ENCODE measurements at regions not wholly inside any gene's neighbourhood (a gene's known extent, or its start where the extent isn't known, plus 50 kb on each side); places are given as distances from the start of the nearest gene placed in this dataset.

DNA sequence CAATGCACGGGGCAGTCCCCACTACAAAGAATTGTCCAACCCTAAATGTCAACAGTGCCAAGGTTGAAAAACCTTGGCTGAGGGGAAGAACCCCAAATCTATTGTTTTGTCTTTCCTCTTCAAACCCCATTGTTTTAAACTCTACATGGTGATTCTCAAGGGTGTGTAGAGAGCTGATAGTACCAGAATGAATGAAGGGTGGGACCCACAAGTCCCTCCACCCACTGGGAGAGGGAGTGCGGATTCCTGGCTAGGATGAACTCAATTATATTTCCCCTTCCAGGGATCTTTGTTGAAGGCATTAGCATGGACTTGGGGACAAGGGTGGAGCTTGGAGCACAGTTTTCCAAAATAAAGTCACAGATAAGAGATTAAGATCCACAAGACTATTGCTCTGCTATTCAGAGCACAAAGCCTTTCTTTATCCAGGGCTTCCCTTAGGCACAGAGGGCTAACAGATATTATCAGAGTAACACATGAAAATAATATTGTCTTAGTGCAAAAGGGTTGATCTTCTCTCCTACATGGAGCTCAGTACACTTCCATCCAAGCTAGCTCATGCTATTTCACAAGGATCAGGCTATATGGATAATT lies 755.1 kb upstream of the TBX3 start:
- no peaks in the 10 kb centered on the region for H3K27me3 Mint-ChIP-seq (ENCODE audit: low read depth)
- no peak overlapping the region for H3K27ac Mint-ChIP-seq
- no peak for DNase-seq (ENCODE audit: low spot score in 2 of 2, unreplicated experiment in 2 of 2)
- no peaks in the 10 kb centered on the region for H3K36me3 Mint-ChIP-seq
- TF ChIP-seq, protein P1, sequence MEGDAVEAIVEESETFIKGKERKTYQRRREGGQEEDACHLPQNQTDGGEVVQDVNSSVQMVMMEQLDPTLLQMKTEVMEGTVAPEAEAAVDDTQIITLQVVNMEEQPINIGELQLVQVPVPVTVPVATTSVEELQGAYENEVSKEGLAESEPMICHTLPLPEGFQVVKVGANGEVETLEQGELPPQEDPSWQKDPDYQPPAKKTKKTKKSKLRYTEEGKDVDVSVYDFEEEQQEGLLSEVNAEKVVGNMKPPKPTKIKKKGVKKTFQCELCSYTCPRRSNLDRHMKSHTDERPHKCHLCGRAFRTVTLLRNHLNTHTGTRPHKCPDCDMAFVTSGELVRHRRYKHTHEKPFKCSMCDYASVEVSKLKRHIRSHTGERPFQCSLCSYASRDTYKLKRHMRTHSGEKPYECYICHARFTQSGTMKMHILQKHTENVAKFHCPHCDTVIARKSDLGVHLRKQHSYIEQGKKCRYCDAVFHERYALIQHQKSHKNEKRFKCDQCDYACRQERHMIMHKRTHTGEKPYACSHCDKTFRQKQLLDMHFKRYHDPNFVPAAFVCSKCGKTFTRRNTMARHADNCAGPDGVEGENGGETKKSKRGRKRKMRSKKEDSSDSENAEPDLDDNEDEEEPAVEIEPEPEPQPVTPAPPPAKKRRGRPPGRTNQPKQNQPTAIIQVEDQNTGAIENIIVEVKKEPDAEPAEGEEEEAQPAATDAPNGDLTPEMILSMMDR (IDR thresholded peaks at IDR 0.05; ENCODE audit: unreplicated experiment) = no peak
- H3K9me3 Mint-ChIP-seq = peaks cover 3% of the 10 kb centered on the region
- no peak overlapping the region for H3K4me3 Mint-ChIP-seq
- peaks cover 23% of the 10 kb centered on the region for H3K4me1 Mint-ChIP-seq

DNA sequence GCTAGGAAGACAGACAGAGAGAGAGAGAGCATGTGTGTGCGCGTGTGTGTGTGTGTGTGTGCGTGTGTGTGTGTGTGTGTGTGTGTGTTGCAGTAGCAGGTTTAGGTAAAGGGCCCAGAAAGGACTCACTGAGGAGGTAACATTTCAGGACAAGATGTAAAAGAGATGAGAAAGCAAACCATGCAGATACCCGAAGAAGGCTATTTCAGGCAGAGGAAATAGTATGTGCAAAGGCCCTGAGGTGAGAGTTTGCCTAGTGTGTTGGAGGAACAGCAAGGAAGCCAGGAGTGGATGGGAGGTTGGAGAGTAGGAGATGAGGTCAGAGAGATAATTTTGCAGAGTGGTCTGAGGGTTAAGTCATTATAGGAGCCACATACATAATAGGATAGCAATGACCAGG lies 754.3 kb upstream of the TBX3 start:
- H3K27me3 Mint-ChIP-seq (ENCODE audit: low read depth) = no peaks in the 10 kb centered on the region

DNA sequence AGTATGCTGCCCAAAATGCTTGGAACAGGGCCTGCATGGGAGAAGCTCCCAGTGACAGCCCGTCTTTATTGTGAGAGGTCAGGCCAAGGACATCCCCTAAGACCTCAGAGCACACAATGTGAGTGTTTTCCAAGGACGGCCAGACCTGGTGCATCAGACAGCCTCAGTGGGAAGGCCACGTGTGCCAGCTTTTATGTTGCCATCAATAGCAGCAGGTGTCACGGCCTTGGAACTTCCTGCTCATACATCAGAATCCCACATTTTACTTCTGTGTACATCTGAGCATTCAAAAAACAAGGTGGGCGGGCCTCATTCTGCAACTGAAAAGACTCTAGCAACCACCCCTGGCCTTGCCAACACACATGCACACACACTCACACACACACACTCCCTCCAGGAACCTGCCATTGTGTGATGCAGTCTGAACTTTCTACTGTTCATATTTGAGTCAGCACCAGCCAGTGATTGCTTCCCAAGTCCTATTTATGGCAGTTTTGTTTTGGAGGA lies 753.1 kb upstream of the TBX3 start:
- no peak for DNase-seq (ENCODE audit: low spot score in 2 of 2, unreplicated experiment in 2 of 2)
- H3K4me1 Mint-ChIP-seq = peaks cover 32% of the 10 kb centered on the region
- no peaks in the 10 kb centered on the region for H3K36me3 Mint-ChIP-seq
- H3K4me3 Mint-ChIP-seq = no peak overlapping the region
- peak overlapping the region; percentile 40 for H3K27ac Mint-ChIP-seq
- no peaks in the 10 kb centered on the region for H3K27me3 Mint-ChIP-seq (ENCODE audit: low read depth)
- peaks cover 3% of the 10 kb centered on the region for H3K9me3 Mint-ChIP-seq
- TF ChIP-seq, protein P1 (IDR thresholded peaks at IDR 0.05; ENCODE audit: unreplicated experiment) = no peak

More for the DNA sequence above, 754.3 kb upstream of the TBX3 start:
- Mint-ChIP-seq H3K27ac (no peak overlapping the region), H3K9me3 (peaks cover 3% of the 10 kb centered on the region), H3K4me3 (no peak overlapping the region), H3K36me3 (no peaks in the 10 kb centered on the region), H3K4me1 (peaks cover 26% of the 10 kb centered on the region)
- TF ChIP-seq, protein P1 (IDR thresholded peaks at IDR 0.05; ENCODE audit: unreplicated experiment) = no peak
- DNase-seq (ENCODE audit: low spot score in 2 of 2, unreplicated experiment in 2 of 2) = no peak

GRCh38 chr12:115433014-115433634 lies 749.1 kb upstream of the TBX3 start:
- Mint-ChIP-seq H3K9me3 (peaks cover 8% of the 10 kb centered on the region), H3K27ac (peak overlapping the region; percentile 91), H3K4me3 (no peak overlapping the region)

GRCh38 chr12:115430636-115431035 lies 746.7 kb upstream of the TBX3 start:
- Mint-ChIP-seq H3K27me3 (ENCODE audit: low read depth) (no peaks in the 10 kb centered on the region), H3K36me3 (no peaks in the 10 kb centered on the region), H3K4me3 (no peak overlapping the region), H3K27ac (no peak overlapping the region), H3K9me3 (peaks cover 12% of the 10 kb centered on the region), H3K4me1 (peaks cover 13% of the 10 kb centered on the region)
- DNase-seq (ENCODE audit: low spot score in 2 of 2, unreplicated experiment in 2 of 2) = no peak
- TF ChIP-seq, protein P1 (IDR thresholded peaks at IDR 0.05; ENCODE audit: unreplicated experiment) = no peak

More at GRCh38 chr12:115433014-115433634, 749.1 kb upstream of the TBX3 start:
- H3K4me1 Mint-ChIP-seq = peaks cover 22% of the 10 kb centered on the region
- H3K36me3 Mint-ChIP-seq = no peaks in the 10 kb centered on the region
- TF ChIP-seq, protein P1 (IDR thresholded peaks at IDR 0.05; ENCODE audit: unreplicated experiment) = no peak
- no peak for DNase-seq (ENCODE audit: low spot score in 2 of 2, unreplicated experiment in 2 of 2)
- no peaks in the 10 kb centered on the region for H3K27me3 Mint-ChIP-seq (ENCODE audit: low read depth)
